GM19238 (cell line): ENCODE measurements at regions not wholly inside any gene's neighbourhood (a gene's known extent, or its start where the extent isn't known, plus 50 kb on each side); places are given as distances from the start of the nearest gene placed in this dataset.

Experiments
- DNase-seq: peaks from one replicate; pipeline ENCODE4 v3.0.0; 2011; ENCODE audit warnings: low spot score; ENCODE audit not compliant: insufficient read length

DNA sequence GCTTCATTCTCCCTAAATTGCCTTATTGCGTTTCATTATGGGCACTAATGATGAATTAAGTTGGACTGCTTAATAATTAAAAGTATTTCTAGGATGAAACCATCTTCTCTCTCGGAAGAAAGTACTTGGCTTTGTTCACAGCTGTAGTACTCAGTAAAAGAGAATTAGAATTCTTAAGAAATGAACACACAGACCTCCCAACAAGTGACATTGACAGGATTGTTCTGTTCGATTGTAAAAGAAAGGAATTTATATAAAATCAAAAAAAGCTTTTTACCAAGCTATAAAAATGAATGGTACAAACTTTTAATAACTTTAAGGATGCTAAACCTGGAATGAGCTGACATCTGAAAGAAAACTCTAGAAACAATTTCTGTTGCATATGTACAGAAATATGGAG lies 416.4 kb upstream of the THRB start:
- DNase-seq: no peak

DNA sequence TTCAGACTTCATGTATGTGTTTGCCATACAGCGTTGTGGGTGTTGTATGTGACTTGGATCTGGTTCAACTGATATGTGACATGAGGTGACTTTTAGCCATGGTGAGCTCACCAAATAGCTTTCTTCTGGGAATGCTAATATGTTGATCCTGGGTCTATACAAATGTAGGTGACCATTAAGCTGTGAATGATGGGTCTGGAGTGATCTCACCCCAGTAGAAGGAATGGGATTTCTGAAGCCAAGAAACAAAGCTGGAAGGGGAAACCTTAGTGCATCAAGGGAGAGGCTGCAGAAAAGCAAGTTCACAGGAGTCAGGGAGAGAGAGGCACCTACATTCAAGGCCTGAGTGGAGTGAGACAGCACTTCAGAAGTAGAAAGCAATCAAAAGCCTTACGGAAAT lies 421.0 kb upstream of the THRB start:
- DNase-seq: no peak

DNA sequence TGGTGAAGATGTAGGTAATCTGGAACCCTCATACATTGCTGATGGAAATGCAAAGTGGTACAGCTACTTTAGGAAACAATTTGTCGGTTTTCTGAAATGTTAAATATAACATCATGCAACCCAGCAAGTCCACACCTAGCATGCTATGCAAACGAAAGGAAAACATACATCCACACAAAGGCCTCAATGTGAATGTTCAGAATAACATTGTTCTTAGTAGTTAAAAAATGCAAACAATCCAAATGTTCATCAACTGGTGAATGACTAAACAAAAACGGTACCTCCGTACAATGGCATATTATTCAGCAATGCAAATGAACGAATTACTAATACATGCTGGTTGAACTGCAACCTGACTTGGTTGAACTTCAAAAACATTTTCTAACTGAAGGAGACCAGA lies 423.3 kb upstream of the THRB start:
- no peak for DNase-seq

DNA sequence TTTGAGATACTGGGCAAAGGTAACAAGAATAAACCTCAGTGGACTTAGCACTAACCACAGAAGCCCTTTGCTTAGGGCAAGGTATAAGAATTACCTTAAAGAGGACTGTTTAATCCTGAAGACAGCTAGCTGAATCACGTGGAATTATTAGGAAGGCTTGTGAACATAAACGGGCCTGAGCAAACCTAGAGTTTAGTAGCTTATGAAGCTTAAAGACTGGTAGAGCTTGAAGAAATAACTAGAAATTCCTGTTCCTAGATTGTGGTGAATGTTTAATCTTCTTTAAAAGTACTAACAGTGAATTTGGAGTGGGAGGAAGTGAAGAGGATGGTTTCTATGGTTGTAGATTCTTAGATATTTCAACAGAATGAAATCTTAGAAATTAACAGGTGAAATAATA lies 428.9 kb upstream of the THRB start:
- no peak for DNase-seq

DNA sequence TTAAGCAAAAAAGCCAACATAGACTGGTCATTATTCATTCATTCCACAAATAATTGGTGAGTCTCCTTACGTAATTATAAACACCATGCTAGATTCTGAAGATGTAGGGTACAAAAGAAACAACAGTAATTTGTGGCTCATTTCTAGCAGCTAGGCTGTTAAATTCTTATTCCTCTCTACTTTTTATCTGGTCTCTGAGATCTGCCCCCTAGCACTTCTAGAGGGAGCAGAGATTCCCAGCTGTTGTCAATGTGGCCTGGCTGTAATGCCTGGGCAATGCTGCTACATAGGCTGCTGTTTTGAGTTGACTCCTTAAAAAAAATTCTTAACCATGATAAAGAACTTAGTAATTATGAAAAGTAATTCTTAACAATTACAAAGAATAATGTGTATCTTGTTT lies 434.9 kb upstream of the THRB start:
- DNase-seq: no peak

DNA sequence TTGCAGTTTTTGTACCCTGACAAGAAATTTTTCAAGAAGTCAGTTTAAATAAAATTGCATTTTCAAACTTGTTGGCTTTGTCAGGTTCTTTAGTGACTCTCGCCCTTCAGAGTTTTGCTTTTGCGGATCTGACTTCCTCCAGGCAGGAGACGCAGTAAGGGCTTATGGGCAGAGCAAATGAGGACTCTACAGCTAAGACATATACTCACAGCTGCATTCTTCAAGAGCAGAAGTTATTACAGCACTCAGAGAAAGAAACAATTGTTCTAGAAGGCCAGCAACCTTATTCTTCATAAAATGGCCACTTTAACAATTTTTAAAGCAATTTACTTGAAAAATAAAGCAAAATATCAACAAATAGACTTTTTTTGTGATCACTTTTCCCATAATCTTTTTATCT lies 438.8 kb upstream of the THRB start:
- DNase-seq: no peak

DNA sequence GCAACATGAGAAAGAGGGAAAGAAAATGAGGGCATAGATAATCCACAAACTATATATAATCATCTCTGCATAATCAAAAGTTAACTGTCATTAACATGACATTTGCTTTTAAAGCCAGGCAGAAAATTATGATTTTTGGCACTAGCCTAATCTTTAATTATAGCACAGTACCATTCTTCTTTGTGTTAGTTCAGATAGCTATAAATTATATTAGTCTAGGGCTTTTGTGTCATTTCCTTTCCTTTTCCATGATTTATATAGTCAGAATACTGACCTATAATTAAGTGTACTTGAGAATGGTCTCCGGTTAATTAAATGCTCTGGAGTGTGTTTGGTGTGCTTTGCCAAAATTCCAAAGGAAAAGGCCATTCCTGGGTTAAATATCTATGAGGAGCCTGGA lies 441.9 kb upstream of the THRB start:
- DNase-seq: no peak

DNA sequence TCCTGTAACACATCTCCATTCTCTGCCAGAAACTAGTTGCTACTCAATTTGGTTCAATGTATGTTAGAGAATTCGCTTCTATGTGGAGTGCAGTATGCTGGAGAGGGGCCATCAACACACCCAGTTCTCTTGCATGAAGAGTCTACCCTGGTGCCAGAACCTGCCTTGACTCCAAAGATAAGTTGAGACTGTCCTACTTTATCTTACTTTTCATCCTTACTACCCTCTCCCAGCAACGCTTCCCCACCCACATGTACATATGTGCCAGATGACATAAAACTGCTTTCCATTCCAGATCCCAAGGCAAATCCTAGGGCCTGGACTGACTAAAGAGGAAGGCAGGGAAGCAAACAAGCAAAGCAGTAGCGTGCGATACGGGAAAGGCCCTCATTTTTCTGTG lies 442.6 kb upstream of the THRB start:
- DNase-seq: no peak

DNA sequence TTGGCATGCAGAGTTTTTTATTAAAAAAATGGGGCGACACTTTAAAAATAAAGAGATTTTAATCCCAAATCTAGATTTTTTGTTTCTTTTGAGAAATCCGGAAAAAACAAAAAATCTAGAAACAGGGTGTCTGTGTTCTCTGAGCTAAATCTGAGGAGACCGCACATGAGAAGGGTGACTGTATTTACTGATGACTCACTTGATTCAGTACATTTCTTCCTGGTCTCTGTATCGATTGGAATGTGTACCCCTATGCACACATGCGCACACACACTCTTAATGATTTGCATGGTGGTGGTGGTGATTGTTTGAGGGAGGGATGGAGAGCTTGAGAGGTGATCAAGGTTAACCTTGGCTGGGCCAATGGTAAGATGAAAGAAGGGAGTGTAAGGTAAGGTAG lies 443.1 kb upstream of the THRB start:
- no peak for DNase-seq

DNA sequence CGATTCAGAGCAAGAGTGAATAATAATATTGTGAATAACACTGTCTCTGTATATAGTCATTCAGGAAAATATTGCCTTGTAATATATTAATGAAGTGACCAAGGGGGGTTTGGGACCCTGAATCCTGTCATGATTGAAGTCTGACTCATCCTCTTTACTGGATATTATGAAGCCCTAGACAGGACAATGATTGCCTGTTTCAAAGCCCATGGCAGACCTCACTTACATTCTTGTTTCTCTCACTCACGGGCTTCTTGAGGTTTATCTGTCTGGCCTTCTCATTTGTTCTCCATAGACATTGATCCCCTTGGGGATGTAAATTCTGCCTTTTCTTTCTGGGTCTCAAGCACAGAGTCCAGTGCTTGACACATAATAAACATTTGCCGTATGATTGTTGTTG lies 449.3 kb upstream of the THRB start:
- DNase-seq: no peak

DNA sequence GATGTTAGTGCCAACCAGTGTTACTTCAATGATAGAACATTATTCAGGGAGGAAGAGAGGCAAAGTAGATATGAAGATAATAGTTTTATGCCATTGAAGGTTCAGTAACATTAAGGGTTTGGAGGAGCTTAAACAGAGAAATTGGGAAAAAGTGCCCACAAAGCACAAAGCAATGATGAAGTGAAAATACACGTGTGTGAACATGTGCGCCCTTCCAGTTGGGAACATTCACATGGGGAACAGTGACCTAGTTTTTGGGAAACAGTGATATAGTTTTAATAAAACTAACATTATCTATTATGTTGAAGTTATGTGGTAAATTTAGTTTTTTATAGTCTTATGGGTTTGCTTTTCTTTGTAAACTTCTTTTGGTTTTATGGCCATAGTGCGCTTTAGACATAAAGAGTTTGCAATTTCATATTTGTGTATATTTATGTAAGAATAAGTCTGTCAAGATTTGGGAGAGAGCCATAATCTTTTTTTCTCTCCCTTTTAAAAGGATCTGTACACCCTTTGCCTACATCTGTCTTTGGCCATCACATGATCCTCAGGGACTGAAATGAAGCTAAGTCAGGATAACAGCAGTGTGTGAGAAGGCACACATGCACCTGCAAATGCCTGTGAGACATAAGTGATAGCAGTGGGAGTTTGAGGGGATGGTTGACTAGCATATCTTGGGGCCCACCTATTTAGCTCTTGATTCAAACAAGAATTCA lies 450.3 kb upstream of the THRB start:
- no peak for DNase-seq

DNA sequence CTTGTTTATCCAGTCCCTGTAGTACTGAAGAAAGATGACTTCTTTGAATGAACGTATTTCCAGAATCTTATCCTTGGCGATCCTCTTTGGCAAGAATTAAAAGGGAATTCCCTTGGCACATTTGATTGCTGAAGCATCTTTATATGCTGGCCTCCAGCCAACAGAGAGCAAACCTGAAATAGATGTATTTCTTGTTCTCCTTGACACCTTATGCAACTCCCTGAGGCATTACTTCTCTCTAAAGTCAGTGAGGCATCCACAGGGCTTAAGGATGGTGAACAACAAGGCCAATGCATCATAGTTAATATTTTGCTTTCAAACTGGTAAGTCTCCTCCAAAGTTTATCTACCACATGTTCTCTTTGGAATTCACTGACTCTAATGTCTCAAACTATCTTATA lies 450.9 kb upstream of the THRB start:
- DNase-seq: no peak

DNA sequence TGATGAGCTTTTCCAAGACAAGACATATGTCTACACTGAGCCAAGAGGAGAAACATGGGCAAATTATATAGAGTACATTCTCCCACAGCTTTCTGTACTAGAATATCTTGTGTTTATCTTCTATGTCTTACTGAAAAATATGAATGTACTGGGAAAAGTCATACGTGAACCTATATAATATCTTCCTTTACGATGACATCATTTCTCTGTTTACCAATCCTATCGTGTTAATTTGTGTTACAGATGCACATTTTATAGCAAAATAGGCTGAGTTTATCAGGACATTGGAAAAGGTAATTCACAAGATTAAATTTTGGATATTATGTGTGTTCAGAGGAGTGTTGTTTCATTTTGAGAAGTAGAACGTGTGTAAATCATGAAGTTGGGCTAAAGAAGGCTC lies 452.5 kb upstream of the THRB start:
- no peak for DNase-seq

DNA sequence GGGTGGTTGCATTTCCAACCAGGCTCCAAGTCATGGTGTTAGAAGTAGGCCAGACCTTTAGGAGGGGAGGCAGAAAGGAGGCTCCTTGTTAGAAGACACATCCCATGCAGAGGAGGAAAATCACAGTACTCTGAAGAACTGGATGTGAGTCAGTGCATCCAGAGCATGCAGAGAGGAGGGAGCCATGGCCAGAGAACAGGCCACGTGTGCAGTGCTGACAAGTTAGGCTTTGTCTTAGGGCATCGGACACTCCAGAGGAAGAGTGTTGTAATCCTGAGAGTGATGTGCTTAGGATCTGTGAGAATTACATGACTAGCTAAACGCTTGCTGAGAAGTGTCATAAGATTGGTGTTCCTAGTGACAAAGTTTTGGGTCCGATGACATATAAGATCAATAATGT lies 456.5 kb upstream of the THRB start:
- no peak for DNase-seq

DNA sequence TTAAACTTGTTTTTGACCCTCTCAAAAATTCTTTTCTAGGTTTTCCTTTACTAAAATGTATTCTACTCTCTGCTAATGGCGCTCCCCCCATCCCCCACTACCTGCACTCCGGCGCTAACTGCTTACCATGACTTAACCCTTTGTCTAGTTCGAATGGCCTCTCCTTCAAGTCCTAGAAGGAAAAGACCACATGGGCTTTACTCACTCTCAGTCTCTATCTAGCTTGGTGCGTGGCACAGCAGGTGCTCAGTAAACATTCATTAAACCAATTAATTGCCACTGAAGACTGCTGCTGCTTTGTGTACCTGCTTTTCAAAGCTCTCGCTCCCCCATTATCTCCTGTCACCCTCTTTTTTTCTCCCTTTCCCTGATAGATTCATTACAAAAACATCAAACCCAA lies 457.7 kb upstream of the THRB start:
- DNase-seq: no peak

DNA sequence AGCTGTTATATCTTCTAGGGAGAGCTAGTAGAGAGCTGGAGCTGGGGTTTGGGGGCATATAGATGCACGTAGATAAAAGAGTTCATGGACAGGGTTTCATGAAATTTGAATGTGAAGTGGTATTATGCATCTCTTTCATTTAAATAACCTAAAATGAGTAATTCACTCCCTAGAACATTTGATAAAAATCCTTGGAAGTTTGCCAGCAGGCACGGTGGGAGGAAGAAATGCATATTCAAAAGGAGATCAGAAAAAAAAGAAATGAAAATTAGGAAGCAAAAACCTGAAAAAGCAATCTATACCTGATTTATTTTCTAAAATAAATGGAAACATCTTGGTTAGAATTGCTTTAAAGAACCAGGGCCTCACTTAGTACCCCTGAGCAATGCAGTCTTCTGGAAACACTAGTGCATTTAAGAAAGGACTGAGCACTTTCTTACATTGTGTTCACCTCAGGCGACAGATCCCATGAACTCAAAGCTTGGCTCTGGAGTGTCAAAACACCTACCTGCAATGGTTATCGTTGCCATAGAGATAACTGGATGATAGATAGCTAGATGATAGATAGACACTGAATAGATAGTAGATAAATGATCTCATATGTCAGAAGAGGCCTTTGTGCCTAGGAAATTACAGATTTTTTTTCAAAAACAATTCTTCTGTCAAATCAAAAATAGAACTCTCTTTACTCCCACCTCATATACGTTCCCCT lies 458.6 kb upstream of the THRB start:
- DNase-seq: no peak

DNA sequence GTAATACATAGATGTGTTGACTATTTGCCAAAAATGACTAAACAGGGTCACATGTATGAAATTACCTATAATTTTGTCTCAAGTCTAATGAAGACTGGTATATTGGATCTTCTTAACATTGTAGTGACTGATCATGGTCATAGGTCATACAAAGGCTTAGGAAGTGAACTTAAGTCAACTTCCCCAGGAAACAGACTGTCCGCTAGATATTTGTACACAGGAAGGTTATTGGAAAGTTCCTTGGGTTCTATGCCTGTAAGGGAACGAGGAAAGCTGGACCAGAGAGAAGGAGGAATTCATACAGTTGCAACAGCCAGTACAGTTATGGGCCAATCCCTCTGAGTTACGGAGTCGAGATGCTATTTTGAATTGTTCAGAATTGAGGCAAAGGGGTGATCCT lies 462.0 kb upstream of the THRB start:
- DNase-seq: no peak

DNA sequence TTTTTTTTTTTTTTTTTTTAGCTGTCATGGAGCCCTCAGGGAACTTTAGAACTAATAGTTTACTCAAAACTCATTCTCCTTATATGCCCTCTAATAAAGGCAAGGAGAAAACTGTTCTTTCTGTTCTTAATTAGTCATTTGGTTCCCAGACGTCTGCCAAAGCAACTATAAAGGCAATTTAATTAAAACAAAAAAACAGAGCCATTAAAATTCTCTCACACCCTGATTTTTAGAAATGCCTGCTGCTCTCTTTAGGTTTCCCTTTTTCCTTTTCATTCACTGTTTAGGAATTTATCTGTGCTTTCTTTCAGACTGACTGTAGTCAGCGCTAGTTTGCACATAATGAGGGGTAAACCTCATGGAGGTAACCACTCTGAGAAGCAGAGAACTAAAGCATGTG lies 463.6 kb upstream of the THRB start:
- DNase-seq: no peak

DNA sequence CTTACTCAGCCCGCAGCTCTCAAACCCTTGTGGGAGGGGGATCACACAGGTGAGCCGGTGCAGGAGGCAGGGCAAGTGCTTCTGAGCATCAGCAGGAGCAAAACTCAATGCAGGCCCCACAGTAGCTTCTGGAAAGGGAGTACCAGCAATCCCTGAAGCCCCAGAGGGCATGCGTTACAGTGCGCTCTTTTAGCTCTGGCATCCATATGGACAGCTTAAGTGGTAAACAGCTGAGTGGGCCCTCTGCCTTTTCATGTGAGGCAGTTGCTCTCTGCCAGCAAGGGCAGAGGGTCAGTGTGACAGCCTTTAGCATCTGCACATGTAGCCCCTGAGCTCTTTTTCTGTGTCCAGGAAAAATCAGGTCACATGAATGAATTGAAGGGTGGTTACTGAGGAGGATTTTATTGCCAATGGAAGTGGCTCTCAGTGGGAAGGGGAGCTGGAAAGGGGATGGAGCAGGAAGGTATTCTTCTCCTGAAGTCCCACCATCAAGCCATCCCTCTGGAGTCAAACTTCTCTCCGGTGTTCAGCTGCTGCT lies 464.3 kb upstream of the THRB start:
- DNase-seq: no peak

DNA sequence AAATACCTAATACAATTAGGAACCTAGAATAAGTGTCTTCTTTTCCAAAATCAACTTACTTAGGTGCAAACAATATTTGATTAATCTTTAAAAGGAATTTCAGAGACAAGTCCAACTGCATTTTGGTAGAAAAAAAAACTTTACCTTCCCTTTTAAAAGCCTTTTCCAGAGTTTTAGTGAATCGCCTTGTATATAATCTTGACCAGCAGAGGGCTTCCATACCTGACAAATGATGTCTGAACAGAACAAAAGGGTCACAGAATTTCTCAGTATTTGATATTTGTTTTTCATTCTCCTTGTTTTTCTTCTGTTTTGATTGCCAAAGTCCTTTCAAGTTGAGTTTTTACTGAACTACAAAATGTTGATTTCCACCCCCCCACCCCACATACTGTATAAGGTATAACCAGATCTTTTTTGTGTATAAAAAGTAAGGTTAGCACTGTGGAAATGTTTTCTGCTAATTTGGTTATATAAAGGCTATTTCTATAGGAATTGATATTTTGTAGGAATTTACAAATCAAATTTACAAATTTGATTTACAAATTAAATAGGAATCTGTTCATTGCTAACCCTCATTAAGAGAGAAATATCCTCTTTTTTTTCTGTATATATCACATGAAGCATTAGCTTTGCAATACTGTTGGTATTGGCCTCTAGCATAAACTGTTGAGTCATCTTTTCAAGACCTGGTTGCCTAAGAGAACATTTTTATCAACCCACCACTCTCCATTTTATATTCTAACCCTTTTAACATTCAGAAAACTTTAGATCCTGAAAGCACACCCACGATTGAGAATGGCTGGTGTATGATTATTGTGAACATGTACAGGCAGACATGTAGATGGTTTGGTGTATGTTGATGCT lies 464.1 kb upstream of the RARB start:
- DNase-seq: no peak

DNA sequence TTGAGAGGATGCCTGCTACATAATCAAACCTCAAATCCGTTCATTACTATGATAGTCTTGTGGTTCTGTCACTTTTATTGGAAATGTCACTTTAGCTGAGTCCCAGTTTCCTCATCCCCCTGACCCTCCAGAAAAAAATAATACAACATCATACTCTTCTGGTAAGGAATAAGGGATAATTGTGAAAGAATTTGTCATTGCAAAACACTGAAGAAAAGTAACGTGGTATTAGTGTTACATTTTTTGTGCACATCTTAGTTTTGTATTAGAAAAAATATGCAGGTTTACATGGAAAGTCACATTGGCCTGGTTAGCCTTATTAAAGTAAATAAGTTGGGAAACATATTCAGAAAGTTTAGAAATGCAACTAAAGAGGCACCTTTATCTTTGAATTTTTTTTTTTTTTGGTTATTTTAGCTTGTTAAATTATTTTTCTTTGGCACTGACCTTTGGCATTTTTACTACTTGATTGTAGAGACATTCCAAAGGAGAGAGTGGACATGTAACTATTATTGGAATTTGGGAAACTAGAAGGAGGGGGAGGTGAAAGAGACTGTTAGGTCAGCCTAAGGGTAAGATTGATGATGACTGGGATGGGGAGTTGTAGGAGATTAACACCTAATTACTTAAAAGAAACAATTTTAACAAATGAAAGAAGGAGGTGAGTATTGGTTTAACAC lies 462.2 kb upstream of the RARB start:
- no peak for DNase-seq

DNA sequence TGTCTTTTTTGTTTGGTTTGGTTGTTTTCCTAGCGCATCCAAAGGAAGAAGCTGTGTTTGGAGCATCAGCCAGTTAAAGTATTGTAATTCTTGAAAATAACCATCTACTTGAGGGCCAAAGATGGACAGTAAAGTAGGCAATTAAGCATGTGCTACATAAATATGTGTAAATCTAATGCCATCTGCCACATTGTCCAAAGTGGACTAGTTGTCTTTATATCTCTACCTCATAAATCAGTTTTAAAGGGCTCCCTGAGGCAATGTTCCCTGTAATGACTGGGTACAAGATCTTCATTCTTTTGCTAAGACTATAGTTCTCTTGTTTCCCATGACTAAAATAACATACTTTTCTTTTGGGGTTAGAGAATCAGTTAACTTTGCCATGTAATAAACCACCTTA lies 460.0 kb upstream of the RARB start:
- DNase-seq: no peak
